Epidermal melanocyte (primary cell): ENCODE measurements at regions not wholly inside any gene's neighbourhood (a gene's known extent, or its start where the extent isn't known, plus 50 kb on each side); places are given as distances from the start of the nearest gene placed in this dataset.

Source experiments
- DNase-seq: peaks from one replicate; pipeline ENCODE4 v3.0.0; 2011; ENCODE audit warnings: low spot score; ENCODE audit not compliant: insufficient read length

GRCh38 chr1:221157026-221157761 is 278.0 kb downstream of the HLX start:
- DNase-seq = no peak

GRCh38 chr1:221159608-221160007 is 280.4 kb downstream of the HLX start:
- DNase-seq = no peak

- DNase-seq = no peak
Observed at GRCh38 chr1:221161571-221162041, 282.4 kb downstream of the HLX start.

GRCh38 chr1:221162352-221162751 is 283.1 kb downstream of the HLX start:
- DNase-seq = no peak

GRCh38 chr1:221162939-221163338 is 283.7 kb downstream of the HLX start:
- no peak for DNase-seq

GRCh38 chr1:221164029-221164428 is 284.8 kb downstream of the HLX start:
- no peak for DNase-seq

- DNase-seq = no peak
Observed at GRCh38 chr1:221164951-221165838, 286.0 kb downstream of the HLX start.

- DNase-seq = no peak
Observed at GRCh38 chr1:221165839-221166500, 286.7 kb downstream of the HLX start.

- DNase-seq = no peak
Observed at GRCh38 chr1:221166559-221167318, 287.5 kb downstream of the HLX start.

- DNase-seq = no peak
Observed at GRCh38 chr1:221169447-221169889, 290.2 kb downstream of the HLX start.

GRCh38 chr1:221170171-221170570 is 290.9 kb downstream of the HLX start:
- DNase-seq = no peak

GRCh38 chr1:221171768-221172167 is 292.5 kb downstream of the HLX start:
- DNase-seq = no peak

- no peak for DNase-seq
Observed at GRCh38 chr1:221172841-221173240, 293.6 kb downstream of the HLX start.

GRCh38 chr1:221174330-221174993 is 295.2 kb downstream of the HLX start:
- no peak for DNase-seq

GRCh38 chr1:221175249-221175648 is 296.0 kb downstream of the HLX start:
- DNase-seq = no peak

GRCh38 chr1:221180704-221181368 is 301.6 kb downstream of the HLX start:
- no peak for DNase-seq

- DNase-seq = no peak
Observed at GRCh38 chr1:221182791-221183533, 303.7 kb downstream of the HLX start.

- DNase-seq = no peak
Observed at GRCh38 chr1:221184131-221184794, 305.0 kb downstream of the HLX start.

GRCh38 chr1:221187174-221187573 is 307.9 kb downstream of the HLX start:
- DNase-seq = no peak
